Adrenal gland (tissue), 5 donors: ENCODE measurements at regions not wholly inside any gene's neighbourhood (a gene's known extent, or its start where the extent isn't known, plus 50 kb on each side); places are given as distances from the start of the nearest gene placed in this dataset.

Experiments
- CTCF ChIP-seq, 6 experiments: fragments of 450-650 bp in 4 of 6; fragments of 200-600 bp in 2 of 6; sonication (generic) in 1 of 6; IDR thresholded peaks; 1 replicate in 5 of 6; 2 replicates in 1 of 6; pipeline versions ENCODE4 v1.5.1 to v1.8.0; 2016 to 2021; ENCODE audit warnings: antibody characterized with exemption in 6 of 6, mild to moderate bottlenecking in 2 of 6, moderate library complexity in 1 of 6
- POLR2A ChIP-seq, 2 donors: fragments of 450-650 bp; IDR thresholded peaks; one replicate each; pipeline ENCODE4 v1.6.1; 2017; ENCODE audit warnings: antibody characterized with exemption in 2 of 2, mild to moderate bottlenecking in 2 of 2, moderate library complexity in 1 of 2
- donor health status: DM: no; HTN: no; CAD: no.

GRCh38 chr6:119584088-119584487, 234.5 kb upstream of the MAN1A1 start:
- TF ChIP-seq CTCF (IDR thresholded peaks at IDR 0.05) (no peak), POLR2A (IDR thresholded peaks at IDR 0.05) (no peak)
